AG04450 (cell line): ENCODE measurements at regions not wholly inside any gene's neighbourhood (a gene's known extent, or its start where the extent isn't known, plus 50 kb on each side); places are given as distances from the start of the nearest gene placed in this dataset.

Source experiments
- CTCF ChIA-PET: fragments of 300-600, 350-600 bp; formaldehyde crosslinking; extraction: SDS; loops from one replicate; lab custom pipeline; 2022; ENCODE audit warnings: antibody characterized with exemption, inconsistent platforms; lab: Charles Lee
- POLR2A ChIA-PET: fragments of 350-600 bp; formaldehyde crosslinking; extraction: SDS; loops from one replicate; lab custom pipeline; 2021; ENCODE audit warnings: antibody characterized with exemption, inconsistent platforms; lab: Yijun Ruan, JAX
- DNase-seq: peaks from one replicate; pipeline ENCODE4 v3.0.0-alpha.2; 2011; ENCODE audit warnings: low read depth, low spot score
- H3K27ac ChIP-seq: one replicate; pipeline ENCODE4 v1.5.1; 2012; ENCODE audit warnings: low read depth, low read length, control low read depth
- H3K27me3 ChIP-seq: one replicate; pipeline ENCODE4 v1.6.0; 2012; ENCODE audit warnings: low read length; ENCODE audit not compliant: control insufficient read depth, insufficient read depth
- H3K4me3 ChIP-seq: 2 replicates; pipeline ENCODE4 v1.5.1; 2011; ENCODE audit warnings: mild to moderate bottlenecking, low read depth, low read length, control low read depth
- H3K9me3 ChIP-seq: 2 replicates; pipeline ENCODE4 v1.5.1; 2012; ENCODE audit warnings: low read length; ENCODE audit not compliant: control insufficient read depth, insufficient read depth
- TF ChIP-seq, protein P1 (sequence below): IDR thresholded peaks from 2 replicates; pipeline ENCODE4 v1.5.1; 2011; ENCODE audit warnings: low read depth, low read length, control low read depth, inconsistent platforms

DNA sequence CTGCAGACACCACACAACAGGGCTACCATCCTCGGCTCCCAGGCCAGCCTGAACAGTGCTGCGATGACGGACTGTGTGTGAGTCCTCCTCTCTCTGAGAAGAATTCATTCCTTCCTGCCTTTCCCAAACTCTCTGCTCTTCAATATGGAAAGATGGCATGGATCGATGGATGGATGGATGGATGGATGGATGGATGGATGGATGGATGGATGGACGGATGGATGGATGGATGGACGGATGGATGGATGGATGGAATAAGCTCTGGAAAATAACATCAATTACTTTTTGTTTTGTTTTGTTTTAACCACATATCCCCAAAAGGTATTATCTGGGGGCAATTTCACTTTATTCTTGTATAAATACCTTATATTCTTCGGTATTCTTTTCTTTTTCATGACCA lies 151.9 kb downstream of the AKR1D1 start:
- DNase-seq, result no peak
- no peaks in the 10 kb centered on the region for H3K27me3 ChIP-seq
- CTCF ChIA-PET, result no interaction called here

DNA sequence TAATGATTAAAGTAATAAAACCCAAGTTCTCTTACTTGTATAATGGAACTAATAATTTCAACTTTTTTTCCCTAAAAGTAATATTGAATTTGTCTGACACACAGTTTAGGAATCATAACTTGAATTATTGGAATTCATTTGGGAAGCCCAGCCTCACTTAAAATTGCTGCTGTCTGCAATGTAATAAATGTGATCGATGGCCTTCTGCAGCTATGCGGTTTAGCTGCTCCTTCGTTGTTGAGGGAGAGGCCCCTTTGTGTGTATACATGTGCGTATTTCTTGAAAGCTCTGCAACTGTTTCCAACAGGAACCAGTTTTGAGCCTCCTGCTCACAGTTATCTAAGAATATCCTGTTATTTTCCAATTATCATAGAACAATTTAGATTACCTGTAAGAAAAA lies 152.5 kb downstream of the AKR1D1 start:
- DNase-seq, result no peak
- CTCF ChIA-PET, result no interaction called here
- no peaks in the 10 kb centered on the region for H3K27me3 ChIP-seq
- no peak overlapping the region for H3K4me3 ChIP-seq
- TF ChIP-seq, protein P1, sequence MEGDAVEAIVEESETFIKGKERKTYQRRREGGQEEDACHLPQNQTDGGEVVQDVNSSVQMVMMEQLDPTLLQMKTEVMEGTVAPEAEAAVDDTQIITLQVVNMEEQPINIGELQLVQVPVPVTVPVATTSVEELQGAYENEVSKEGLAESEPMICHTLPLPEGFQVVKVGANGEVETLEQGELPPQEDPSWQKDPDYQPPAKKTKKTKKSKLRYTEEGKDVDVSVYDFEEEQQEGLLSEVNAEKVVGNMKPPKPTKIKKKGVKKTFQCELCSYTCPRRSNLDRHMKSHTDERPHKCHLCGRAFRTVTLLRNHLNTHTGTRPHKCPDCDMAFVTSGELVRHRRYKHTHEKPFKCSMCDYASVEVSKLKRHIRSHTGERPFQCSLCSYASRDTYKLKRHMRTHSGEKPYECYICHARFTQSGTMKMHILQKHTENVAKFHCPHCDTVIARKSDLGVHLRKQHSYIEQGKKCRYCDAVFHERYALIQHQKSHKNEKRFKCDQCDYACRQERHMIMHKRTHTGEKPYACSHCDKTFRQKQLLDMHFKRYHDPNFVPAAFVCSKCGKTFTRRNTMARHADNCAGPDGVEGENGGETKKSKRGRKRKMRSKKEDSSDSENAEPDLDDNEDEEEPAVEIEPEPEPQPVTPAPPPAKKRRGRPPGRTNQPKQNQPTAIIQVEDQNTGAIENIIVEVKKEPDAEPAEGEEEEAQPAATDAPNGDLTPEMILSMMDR, result no peak
- no peak overlapping the region for H3K27ac ChIP-seq
- POLR2A ChIA-PET, result no interaction called here
- peaks cover 15% of the 10 kb centered on the region; the same call in 1 of the 2 replicates for H3K9me3 ChIP-seq

More for the DNA sequence above, 151.9 kb downstream of the AKR1D1 start:
- no peak overlapping the region for H3K27ac ChIP-seq
- H3K9me3 ChIP-seq, result peaks cover 13% of the 10 kb centered on the region; the same call in 1 of the 2 replicates
- TF ChIP-seq, protein P1, result no peak
- H3K4me3 ChIP-seq, result no peak overlapping the region
- POLR2A ChIA-PET, result no interaction called here

DNA sequence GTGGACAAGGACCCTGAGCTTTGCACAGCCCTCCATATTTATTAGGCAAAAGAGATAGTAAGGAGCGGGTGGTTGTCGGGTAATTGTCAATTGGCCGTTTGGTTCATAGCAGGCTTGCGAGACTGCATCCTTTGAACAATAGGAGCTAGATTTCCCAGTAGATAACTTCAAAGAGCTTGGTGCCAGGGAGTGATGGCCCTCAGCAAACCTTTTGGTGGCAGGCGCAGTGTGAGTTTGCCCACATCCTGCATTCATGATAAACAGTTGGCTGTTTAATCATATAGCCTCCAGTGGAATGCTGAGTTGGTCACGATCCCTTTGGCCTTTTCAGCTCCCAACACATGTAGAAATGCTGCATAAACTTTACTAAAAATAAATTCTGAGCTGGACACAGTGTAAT lies 156.9 kb downstream of the AKR1D1 start:
- no peak overlapping the region for H3K4me3 ChIP-seq
- ChIA-PET CTCF (no interaction called here), POLR2A (no interaction called here)
- peaks cover 13% of the 10 kb centered on the region; the same call in 1 of the 2 replicates for H3K9me3 ChIP-seq
- TF ChIP-seq, protein P1, result no peak
- no peak for DNase-seq
- H3K27me3 ChIP-seq, result no peaks in the 10 kb centered on the region
- H3K27ac ChIP-seq, result no peak overlapping the region

DNA sequence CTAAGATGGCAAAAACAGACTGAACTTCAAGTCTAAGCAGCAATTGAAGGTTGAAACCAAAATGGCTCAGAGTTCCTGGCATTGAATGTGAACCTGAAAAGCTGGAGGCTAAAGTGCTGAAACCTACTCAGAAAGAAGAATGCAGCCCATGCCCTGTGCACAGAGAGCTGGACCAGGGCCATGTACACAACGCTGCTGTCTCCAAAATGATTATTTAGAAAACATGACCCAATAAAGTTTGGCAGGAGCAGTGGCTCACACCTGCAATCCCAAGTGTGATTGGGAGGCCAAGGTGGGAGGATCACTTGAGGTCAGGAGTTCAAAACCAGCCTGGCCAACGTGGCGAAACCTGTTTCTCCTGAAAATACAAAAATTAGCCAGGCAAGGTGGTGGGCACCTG lies 158.9 kb downstream of the AKR1D1 start:
- no peak overlapping the region for H3K27ac ChIP-seq
- CTCF ChIA-PET, result no interaction called here
- no peaks in the 10 kb centered on the region for H3K27me3 ChIP-seq
- TF ChIP-seq, protein P1, result no peak
- POLR2A ChIA-PET, result no interaction called here
- no peak overlapping the region for H3K4me3 ChIP-seq
- no peak for DNase-seq
- H3K9me3 ChIP-seq, result peaks cover 22% of the 10 kb centered on the region

DNA sequence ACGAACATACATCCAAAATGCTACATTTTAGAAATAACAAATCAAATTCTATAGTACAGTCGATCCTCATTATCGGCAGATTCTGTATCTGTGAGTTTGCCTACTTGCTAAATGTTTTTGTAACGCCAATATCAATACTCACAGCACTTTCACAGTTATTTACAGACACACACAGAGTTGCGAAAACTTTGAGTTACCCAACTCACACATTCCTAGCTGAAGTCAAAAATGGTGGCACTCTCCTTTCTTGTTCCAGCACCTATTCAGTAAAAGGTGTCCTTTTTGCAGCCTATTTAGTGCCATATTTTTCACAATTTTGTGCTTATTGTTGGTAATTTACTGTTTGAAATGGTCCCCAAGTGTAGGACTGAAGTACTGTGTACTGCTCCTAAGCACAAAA lies 161.7 kb downstream of the AKR1D1 start:
- DNase-seq, result no peak
- Histone ChIP-seq H3K27me3 (no peaks in the 10 kb centered on the region), H3K27ac (no peak overlapping the region), H3K9me3 (peaks cover 25% of the 10 kb centered on the region), H3K4me3 (no peak overlapping the region)
- TF ChIP-seq, protein P1, result no peak
- ChIA-PET CTCF (no interaction called here), POLR2A (no interaction called here)
